HG02973 (cell line): ENCODE measurements at regions not wholly inside any gene's neighbourhood (a gene's known extent, or its start where the extent isn't known, plus 50 kb on each side); places are given as distances from the start of the nearest gene placed in this dataset.

Source experiments
- ATAC-seq: cut with Tn5 transposase; IDR thresholded peaks from one replicate; pipeline ENCODE4 v1.9.1; 2021; ENCODE audit warnings: moderate library complexity; ENCODE audit not compliant: unreplicated experiment

- no peak for ATAC-seq
Observed at GRCh38 chr14:101130861-101131260, 227.3 kb upstream of the RTL1 start.

- ATAC-seq, result no peak
Observed at GRCh38 chr14:101131451-101131916, 228.0 kb upstream of the RTL1 start.

GRCh38 chr14:101132051-101132571 is 228.6 kb upstream of the RTL1 start:
- no peak for ATAC-seq

GRCh38 chr14:101132588-101132987 is 229.1 kb upstream of the RTL1 start:
- no peak for ATAC-seq

GRCh38 chr14:101133068-101133467 is 229.5 kb upstream of the RTL1 start:
- ATAC-seq, result no peak

GRCh38 chr14:101134161-101134631 is 230.7 kb upstream of the RTL1 start:
- no peak for ATAC-seq

- ATAC-seq, result no peak
Observed at GRCh38 chr14:101134851-101135433, 231.4 kb upstream of the RTL1 start.

GRCh38 chr14:101135796-101136742 is 232.5 kb upstream of the RTL1 start:
- no peak for ATAC-seq

- no peak for ATAC-seq
Observed at GRCh38 chr14:101137234-101137633, 233.7 kb upstream of the RTL1 start.

- no peak for ATAC-seq
Observed at GRCh38 chr14:101147848-101148247, 244.3 kb upstream of the RTL1 start.

- no peak for ATAC-seq
Observed at GRCh38 chr14:101150039-101150610, 246.6 kb upstream of the RTL1 start.

- no peak for ATAC-seq
Observed at GRCh38 chr14:101151226-101151926, 247.9 kb upstream of the RTL1 start.

- ATAC-seq, result no peak
Observed at GRCh38 chr14:101151927-101152305, 248.4 kb upstream of the RTL1 start.

- ATAC-seq, result no peak
Observed at GRCh38 chr14:101152855-101153254, 249.3 kb upstream of the RTL1 start.

- no peak for ATAC-seq
Observed at GRCh38 chr14:101153691-101154090, 250.2 kb upstream of the RTL1 start.

- no peak for ATAC-seq
Observed at GRCh38 chr14:101155575-101155974, 252.1 kb upstream of the RTL1 start.

- ATAC-seq, result no peak
Observed at GRCh38 chr14:101167428-101167827, 263.9 kb upstream of the RTL1 start.

GRCh38 chr14:101169267-101169666 is 265.7 kb upstream of the RTL1 start:
- no peak for ATAC-seq

GRCh38 chr14:101171650-101172049 is 268.1 kb upstream of the RTL1 start:
- no peak for ATAC-seq

GRCh38 chr14:101173698-101174521 is 270.4 kb upstream of the RTL1 start:
- no peak for ATAC-seq
